ENCODE measurements at regions not wholly inside any gene's neighbourhood (a gene's known extent, or its start where the extent isn't known, plus 50 kb on each side); places are given as distances from the start of the nearest gene placed in this dataset.
"Not testable (repeated sequence)": the region's sequence is repeated elsewhere in the genome, so short reads cannot be mapped to it uniquely, and the experiment has no call there.

- no peak for DNase-seq (ENCODE audit: low spot score)
Observed at GRCh38 chr2:138066139-138066806, 102.0 kb downstream of the HNMT start.

GRCh38 chr2:138066841-138067240, 102.6 kb downstream of the HNMT start:
- no peak for DNase-seq (ENCODE audit: low spot score)

GRCh38 chr2:138068669-138069068, 104.4 kb downstream of the HNMT start:
- not testable (repeated sequence) for DNase-seq (ENCODE audit: low spot score)

DNA sequence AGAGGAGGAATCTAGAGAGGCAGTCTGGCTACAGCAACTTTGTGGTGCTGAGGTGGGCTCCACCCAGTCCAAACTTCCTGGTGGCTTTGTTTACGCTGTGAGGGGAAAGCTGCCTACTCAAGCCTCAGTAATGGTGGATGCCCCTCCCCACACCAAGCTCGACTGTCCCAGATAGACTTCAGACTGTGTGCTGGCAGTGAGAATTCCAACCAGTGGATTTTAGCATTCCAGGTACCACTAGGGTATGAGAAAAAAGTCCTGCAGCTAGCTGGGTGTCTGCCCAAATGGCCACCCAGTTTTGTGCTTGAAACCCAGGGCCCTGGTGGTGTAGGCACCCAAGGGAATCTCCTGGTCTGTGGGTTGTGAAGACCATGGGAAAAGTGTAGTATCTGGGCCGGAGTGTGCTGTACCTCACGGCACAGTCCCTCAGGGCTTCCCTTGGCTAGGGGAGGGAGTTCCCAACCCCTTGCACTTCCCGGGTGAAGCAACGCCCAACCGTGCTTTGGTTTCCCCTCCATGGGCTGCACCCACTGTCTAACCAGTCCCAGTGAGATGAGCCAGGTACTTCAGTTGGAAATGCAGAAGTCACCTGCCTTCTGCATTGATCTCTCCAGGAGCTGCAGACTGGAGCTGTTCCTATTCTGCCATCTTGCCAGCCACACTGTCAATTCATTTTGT, 106.9 kb downstream of the HNMT start:
- DNase-seq (ENCODE audit: low spot score): not testable (repeated sequence)

GRCh38 chr2:138071720-138072719, 107.7 kb downstream of the HNMT start:
- DNase-seq (ENCODE audit: low spot score): no peak

DNA sequence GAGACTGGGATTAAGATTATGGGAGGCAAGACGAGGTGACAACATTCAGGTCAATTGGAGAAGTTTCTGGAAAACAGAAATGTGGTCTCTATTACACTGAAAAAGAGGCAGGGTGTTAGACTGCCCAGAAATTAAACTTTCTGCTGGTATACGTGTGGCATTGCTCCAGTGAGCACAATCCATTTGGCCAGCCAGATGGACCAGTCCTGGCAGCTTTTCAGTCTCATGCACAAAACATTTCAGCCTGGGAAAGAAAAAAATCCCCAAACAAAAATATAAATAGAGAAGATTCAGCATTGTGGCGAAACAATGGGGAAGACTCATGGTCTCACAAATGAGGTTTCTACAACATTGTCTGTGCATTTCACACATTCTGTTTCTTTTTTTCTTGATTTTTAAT, 113.9 kb downstream of the HNMT start:
- DNase-seq (ENCODE audit: low spot score): no peak

DNA sequence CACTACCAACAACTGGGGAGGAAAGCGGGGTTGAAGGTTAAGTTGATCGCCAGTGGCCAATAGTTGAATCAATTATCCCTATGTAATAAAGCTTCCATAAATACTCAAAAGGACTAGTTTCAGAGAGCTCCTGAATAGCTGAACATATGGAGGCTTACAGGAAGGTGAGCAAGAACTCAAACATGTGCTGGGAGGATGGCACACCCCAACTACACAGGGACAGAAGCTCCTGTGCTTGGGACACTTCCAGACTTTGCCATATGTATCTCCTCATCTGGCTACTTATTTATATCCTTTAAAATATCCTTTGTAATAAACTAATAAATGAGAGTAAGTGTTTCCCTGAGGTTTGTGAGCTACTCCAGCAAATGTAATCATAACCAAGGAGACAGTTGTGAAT, 115.7 kb downstream of the HNMT start:
- no peak for DNase-seq (ENCODE audit: low spot score)

GRCh38 chr2:138081225-138082073, 117.2 kb downstream of the HNMT start:
- DNase-seq (ENCODE audit: low spot score): no peak

DNA sequence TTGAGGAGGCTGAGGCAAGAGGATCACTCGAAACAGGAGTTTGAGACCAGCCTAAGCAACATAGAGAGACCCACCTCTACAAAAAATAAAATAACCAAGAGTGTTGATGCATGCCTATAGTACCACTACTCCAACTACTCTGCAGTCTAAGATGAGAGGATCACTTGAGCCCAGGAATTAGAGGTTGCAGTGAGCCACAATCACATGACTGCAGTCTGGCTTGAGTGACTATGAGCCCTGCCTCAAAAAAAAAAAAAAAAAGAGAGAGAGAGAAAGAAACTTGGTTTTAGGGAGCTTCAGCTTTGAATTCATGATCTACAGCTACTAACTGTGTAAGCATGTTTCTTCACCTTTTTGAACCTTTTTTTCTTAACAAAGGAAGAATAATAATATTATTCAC, 119.9 kb downstream of the HNMT start:
- DNase-seq (ENCODE audit: low spot score): no peak

DNA sequence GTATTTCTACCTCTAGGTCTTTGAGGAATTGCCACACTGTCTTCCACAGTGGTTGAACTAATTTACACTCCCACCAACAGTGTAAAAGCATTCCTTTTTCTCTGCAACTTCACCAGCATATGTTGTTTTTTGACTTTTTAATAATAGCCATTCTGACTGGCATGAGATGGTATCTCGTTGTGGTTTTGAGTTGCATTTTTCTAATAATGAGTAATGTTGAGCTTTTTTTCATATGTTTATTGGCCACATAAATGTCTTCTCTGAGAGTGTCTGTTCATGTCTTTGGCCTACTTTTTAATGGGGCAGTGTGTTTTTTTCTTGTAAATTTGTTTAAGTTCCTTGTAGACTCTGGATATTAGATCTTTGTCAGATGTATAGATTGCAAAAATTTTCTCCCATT, 121.2 kb downstream of the HNMT start:
- not testable (repeated sequence) for DNase-seq (ENCODE audit: low spot score)

GRCh38 chr2:138086576-138086975, 122.3 kb downstream of the HNMT start:
- DNase-seq (ENCODE audit: low spot score): no peak

DNA sequence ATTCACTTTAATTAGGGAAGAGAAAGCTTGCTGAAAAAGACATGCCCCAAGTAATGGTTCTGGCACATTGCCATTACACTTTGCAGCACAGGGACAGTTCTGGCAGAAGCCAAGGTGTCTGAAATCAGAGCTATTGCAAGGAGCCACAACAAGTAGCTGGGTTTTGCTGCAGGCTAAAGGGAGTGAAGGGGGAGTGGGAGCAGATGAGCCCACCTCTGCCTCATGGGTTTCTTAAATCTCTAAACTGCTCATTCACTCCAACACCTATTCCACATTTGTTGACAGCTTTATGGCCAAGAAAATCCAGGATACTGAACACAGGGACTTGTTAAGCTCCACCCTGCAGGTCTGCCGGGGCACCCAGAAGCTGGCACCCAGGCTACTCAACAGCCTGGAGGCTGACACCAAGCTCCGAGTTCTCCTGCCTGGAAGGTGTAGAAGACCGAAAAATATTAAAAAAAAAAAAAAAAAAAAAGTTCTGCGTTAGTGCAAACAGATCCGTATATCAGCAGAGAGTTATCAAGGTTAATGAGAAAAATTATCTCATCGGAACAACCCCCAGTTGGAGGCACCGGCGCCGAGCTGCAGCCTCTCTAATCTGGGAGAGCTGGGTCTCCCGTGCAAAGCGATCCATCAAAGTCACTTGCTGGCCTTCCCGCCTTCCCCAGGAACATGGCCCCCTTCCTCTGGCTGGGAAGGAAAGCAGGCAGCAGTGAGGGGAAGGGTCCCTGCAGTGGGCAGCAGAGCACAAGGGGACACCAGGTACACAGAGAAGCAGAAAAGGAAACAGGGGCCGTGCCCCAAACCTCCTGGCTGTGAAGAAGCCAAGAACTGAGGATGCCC, 123.7 kb downstream of the HNMT start:
- DNase-seq (ENCODE audit: low spot score): no peak

GRCh38 chr2:138090330-138090729, 126.1 kb downstream of the HNMT start:
- DNase-seq (ENCODE audit: low spot score): no peak

- no peak for DNase-seq (ENCODE audit: low spot score)
Observed at GRCh38 chr2:138093455-138093854, 129.2 kb downstream of the HNMT start.

DNA sequence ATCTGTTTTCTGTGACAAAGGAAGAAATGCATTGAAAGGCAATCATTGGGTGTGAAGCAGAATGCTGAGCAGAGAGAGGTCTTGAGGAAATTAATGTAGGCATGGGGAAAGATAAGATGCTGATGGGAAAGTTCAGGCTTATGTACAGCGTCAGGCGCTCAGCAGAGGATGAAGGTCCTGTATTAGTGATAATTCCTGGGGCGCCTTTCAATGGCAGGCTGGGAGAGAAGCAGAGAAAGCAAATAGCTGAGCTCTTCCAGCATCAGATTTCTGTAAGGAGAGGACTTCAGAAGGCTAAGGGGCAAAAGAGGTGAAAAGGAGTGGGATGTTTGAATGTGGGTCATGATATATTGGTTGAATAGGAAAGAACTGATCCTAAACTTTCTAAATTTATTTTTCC, 129.8 kb downstream of the HNMT start:
- DNase-seq (ENCODE audit: low spot score): no peak

- DNase-seq (ENCODE audit: low spot score): no peak
Observed at GRCh38 chr2:138095336-138095735, 131.1 kb downstream of the HNMT start.

- DNase-seq (ENCODE audit: low spot score): not testable (repeated sequence)
Observed at GRCh38 chr2:138099288-138099687, 135.0 kb downstream of the HNMT start.

DNA sequence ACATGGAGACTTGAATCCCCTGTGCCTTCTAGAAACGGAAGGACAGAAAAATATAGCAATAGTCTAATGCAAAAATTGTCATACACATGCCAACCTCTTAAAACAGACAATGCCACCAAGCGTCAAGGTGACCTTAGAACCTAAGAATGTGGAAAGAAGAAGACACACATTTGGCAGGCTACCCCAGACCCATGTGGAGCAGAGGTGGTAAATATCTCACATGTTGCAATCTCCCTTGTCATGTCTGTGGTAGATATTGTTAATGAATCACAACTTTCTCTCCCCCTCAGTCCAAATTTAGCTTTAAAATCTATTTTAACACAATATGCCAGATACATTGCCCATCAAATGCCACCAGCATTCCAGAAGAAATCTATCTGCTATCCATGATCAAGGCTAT, 137.4 kb downstream of the HNMT start:
- no peak for DNase-seq (ENCODE audit: low spot score)

DNA sequence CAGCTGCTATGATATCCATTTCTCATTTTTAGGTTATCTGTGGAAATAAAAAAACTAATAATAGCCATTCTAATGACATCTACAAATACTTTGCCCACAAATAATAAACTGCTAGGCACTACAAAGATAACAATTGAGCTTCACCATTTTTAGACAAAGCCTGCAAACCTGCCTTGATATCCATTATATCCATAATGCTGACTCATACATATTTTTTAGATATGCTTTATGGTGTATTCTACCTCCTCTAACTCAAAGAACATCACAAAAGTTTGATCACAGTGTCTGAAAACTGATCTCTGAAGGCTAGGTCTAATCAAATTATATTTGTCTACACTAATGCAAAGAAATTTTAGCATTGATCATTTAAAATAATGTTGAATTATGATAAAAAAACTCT, 138.4 kb downstream of the HNMT start:
- no peak for DNase-seq (ENCODE audit: low spot score)

- no peak for DNase-seq (ENCODE audit: low spot score)
Observed at GRCh38 chr2:138103156-138103555, 138.9 kb downstream of the HNMT start.

- DNase-seq (ENCODE audit: low spot score): no peak
Observed at GRCh38 chr2:138104071-138104470, 139.8 kb downstream of the HNMT start.
